ENCODE measurements at regions not wholly inside any gene's neighbourhood (a gene's known extent, or its start where the extent isn't known, plus 50 kb on each side); places are given as distances from the start of the nearest gene placed in this dataset.

DNA sequence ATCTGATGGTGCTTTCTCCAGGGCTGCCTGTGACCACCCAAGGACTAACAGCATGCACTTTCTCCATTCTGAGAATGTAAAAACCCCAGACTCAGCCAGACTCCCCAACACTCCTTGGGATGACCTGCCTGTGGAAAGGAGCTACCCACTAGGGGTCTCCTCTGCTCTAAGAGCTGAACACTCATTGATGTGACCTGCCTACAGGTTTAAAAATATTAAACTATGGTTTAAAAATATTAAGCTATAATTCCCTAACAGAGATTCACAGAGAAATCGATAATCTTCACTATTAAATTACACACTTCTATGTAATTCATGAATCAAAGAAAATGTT, 696.2 kb upstream of the SLITRK5 start:
- no peaks in the 10 kb centered on the region for H3K9me3 ChIP-seq (ENCODE audit: low read depth)
- Mint-ChIP-seq H3K4me3 (no peak overlapping the region), H3K36me3 (no peaks in the 10 kb centered on the region), H3K27ac (no peak overlapping the region), H3K27me3 (ENCODE audit: insufficient read depth, low read depth) (no peaks in the 10 kb centered on the region), H3K9me3 (no peaks in the 10 kb centered on the region), H3K4me1 (peaks cover 5% of the 10 kb centered on the region)
- TF ChIP-seq EZH2 (IDR thresholded peaks at IDR 0.05) (no peak), EZH2phosphoT487 (IDR thresholded peaks at IDR 0.05) (no peak), CTCF (IDR thresholded peaks at IDR 0.05) (peak; percentile 49)
- H3K27ac ChIP-seq: no peak overlapping the region
- no peaks in the 10 kb centered on the region for H3F3A ChIP-seq (ENCODE audit: low read depth)
- H3K4me3 ChIP-seq: no peak overlapping the region
- no peaks in the 10 kb centered on the region for H3K36me3 ChIP-seq
- H2AFZ ChIP-seq (replicated peaks): peak overlapping the region; percentile 66
- no peaks in the 10 kb centered on the region for H3K27me3 ChIP-seq
- no peaks in the 10 kb centered on the region for H3K4me1 ChIP-seq
- DNase-seq (ENCODE audit: low spot score): peak; percentile 46
- H4K20me1 ChIP-seq (ENCODE audit: low read depth): no peaks in the 10 kb centered on the region
- H3K79me2 ChIP-seq (ENCODE audit: low read depth): no peaks in the 10 kb centered on the region
- H3K9ac ChIP-seq: no peak overlapping the region
- no peak overlapping the region for H3K4me2 ChIP-seq

DNA sequence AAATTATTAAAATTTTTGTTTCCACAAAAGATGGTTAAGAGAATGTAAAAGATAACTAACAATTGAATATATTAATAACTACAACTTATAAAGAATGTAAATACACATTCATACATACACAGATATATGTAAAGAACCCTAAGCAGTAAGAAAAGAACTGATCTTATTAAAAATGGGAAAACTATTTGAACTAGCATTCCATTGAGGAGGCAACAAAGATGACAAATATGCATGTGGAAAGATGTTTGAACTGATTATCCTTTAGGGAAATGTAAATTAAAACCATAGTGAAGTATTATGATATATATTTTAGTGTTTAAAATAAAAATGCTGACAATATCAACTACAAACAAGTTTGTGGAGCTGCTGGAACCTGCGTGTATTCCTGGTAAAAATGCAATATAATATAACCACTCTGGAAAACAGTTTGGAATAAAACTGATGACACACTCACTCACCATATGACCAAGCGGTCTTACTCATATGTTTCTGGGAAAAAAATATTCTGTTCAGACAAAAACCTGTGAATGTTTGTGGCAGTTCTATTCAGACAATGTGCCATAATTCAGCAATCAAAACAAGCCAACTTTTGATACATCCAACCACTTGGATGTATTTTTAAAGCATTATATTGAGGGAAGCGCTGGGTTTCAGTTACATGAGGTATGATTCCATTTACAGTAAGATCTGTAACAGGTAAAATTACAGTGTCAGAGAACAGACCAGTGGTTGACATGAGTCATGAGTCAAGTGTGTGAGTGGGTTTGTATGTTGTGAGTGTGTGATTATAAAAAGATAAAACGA, 694.4 kb upstream of the SLITRK5 start:
- H3K4me3 Mint-ChIP-seq: no peak overlapping the region
- Histone ChIP-seq H3K36me3 (no peaks in the 10 kb centered on the region), H3K9me3 (ENCODE audit: low read depth) (no peaks in the 10 kb centered on the region), H3K4me2 (no peak overlapping the region), H2AFZ (replicated peaks) (no peak overlapping the region), H3K4me3 (no peak overlapping the region), H3F3A (ENCODE audit: low read depth) (no peaks in the 10 kb centered on the region), H4K20me1 (ENCODE audit: low read depth) (no peaks in the 10 kb centered on the region), H3K4me1 (no peaks in the 10 kb centered on the region), H3K9ac (no peak overlapping the region), H3K27me3 (no peaks in the 10 kb centered on the region), H3K79me2 (ENCODE audit: low read depth) (no peaks in the 10 kb centered on the region), H3K27ac (no peak overlapping the region)
- no peak for DNase-seq (ENCODE audit: low spot score)
- no peaks in the 10 kb centered on the region for H3K27me3 Mint-ChIP-seq (ENCODE audit: insufficient read depth, low read depth)
- no peak overlapping the region for H3K27ac Mint-ChIP-seq
- no peak for TF ChIP-seq EZH2phosphoT487 (IDR thresholded peaks at IDR 0.05)
- no peak for TF ChIP-seq EZH2 (IDR thresholded peaks at IDR 0.05)
- no peak for TF ChIP-seq CTCF (IDR thresholded peaks at IDR 0.05)
- H3K36me3 Mint-ChIP-seq: no peaks in the 10 kb centered on the region
- H3K9me3 Mint-ChIP-seq: no peaks in the 10 kb centered on the region
- H3K4me1 Mint-ChIP-seq: peaks cover 5% of the 10 kb centered on the region

DNA sequence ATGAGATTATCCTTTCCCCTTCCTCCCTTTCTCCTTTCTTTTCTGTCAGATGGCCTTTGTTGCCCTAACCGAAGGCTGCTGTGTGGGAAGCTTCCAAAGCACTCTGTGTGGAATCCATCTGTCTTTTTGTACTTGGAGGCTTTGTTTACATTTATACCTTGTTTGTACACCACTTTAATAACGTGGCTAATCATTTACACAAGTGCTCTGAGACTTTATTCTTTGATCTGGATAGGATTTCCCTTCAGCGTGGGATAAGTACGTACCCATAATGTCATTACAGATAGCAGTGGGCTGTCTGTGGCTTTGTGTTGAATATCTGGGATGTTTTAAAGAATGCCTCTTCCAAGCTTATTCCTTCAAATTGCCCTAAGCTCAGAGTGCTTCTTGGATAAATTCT, 684.7 kb upstream of the SLITRK5 start:
- Mint-ChIP-seq H3K36me3 (no peaks in the 10 kb centered on the region), H3K4me1 (peaks cover 8% of the 10 kb centered on the region), H3K9me3 (no peaks in the 10 kb centered on the region), H3K4me3 (no peak overlapping the region), H3K27me3 (ENCODE audit: insufficient read depth, low read depth) (no peaks in the 10 kb centered on the region), H3K27ac (peak overlapping the region; percentile 98)
- Histone ChIP-seq H3K4me3 (no peak overlapping the region), H3K9me3 (ENCODE audit: low read depth) (no peaks in the 10 kb centered on the region), H4K20me1 (ENCODE audit: low read depth) (no peaks in the 10 kb centered on the region), H3K27me3 (no peaks in the 10 kb centered on the region), H3K79me2 (ENCODE audit: low read depth) (no peaks in the 10 kb centered on the region), H3K4me1 (peaks cover 16% of the 10 kb centered on the region), H3F3A (ENCODE audit: low read depth) (no peaks in the 10 kb centered on the region), H3K4me2 (peak overlapping the region; percentile 40), H3K36me3 (no peaks in the 10 kb centered on the region), H2AFZ (replicated peaks) (no peak overlapping the region), H3K27ac (peak overlapping the region; percentile 2), H3K9ac (no peak overlapping the region)
- TF ChIP-seq CTCF (IDR thresholded peaks at IDR 0.05): no peak
- no peak for TF ChIP-seq EZH2phosphoT487 (IDR thresholded peaks at IDR 0.05)
- no peak for TF ChIP-seq EZH2 (IDR thresholded peaks at IDR 0.05)
- DNase-seq (ENCODE audit: low spot score): peak; percentile 67

Measured in neural progenitor cell (in vitro differentiated cells).